Ectodermal cell (in vitro differentiated cells): ENCODE measurements at regions not wholly inside any gene's neighbourhood (a gene's known extent, or its start where the extent isn't known, plus 50 kb on each side); places are given as distances from the start of the nearest gene placed in this dataset.

Source experiments
- H3K27ac ChIP-seq: 2 replicates; pipeline ENCODE4 v1.7.0; 2013; ENCODE audit warnings: mild to moderate bottlenecking, low read depth, low read length; ENCODE audit not compliant: insufficient read depth, poor library complexity, severe bottlenecking
- H3K27me3 ChIP-seq: 2 replicates; pipeline ENCODE4 v1.7.0; 2013; ENCODE audit warnings: mild to moderate bottlenecking, low read length; ENCODE audit not compliant: insufficient read depth, control insufficient read depth, poor library complexity, severe bottlenecking
- H3K36me3 ChIP-seq: one replicate; pipeline ENCODE4 v1.7.0; 2013; ENCODE audit warnings: low read length; ENCODE audit not compliant: control insufficient read depth, insufficient read depth
- H3K4me1 ChIP-seq: one replicate; pipeline ENCODE4 v1.7.0; 2013; ENCODE audit warnings: low read length; ENCODE audit not compliant: control insufficient read depth, insufficient read depth
- H3K4me3 ChIP-seq: 2 replicates; pipeline ENCODE4 v1.7.0; 2013; ENCODE audit warnings: low read depth, low read length, control low read depth; ENCODE audit not compliant: insufficient read depth
- H3K9me3 ChIP-seq: 2 replicates; pipeline ENCODE4 v1.7.0; 2013; ENCODE audit warnings: mild to moderate bottlenecking, low read length, moderate library complexity; ENCODE audit not compliant: control insufficient read depth
- WGBS, 2 experiments: methylation state at CpG; one replicate each; pipeline ENCODE4 v1.1.7; 2013; ENCODE audit warnings: missing lambda C conversion rate in 2 of 2; 5-methylcytosine and 5-hydroxymethylcytosine counted together

DNA sequence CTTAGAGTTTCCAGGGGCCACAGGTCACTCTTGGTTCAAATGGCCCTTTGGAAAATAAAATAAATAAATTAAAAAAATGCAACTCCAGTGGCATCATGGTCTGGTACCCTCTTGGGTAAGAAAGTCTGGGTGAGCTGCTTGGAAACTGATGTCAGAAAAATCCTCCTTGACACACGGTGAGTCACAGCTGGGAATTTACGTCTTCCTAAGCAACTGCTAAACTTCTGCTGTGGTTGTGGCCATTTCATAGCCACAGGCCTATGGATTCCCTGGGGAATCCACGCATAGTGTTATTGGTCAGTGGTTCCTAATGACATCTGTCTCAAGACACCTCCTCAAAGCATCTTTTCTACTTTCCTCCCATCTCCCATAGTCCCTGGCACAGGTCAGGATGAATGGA lies 220.8 kb downstream of the COG6 start:
- Histone ChIP-seq H3K27ac (no peak overlapping the region), H3K4me1 (no peaks in the 10 kb centered on the region), H3K27me3 (no peaks in the 10 kb centered on the region), H3K9me3 (no peaks in the 10 kb centered on the region), H3K4me3 (no peak overlapping the region), H3K36me3 (no peaks in the 10 kb centered on the region)
- 91 to 95% methylated on average over 3 of the region's 3 CpGs for WGBS, 2 experiments

GRCh38 chr13:39877134-39877533 lies 221.7 kb downstream of the COG6 start:
- Histone ChIP-seq H3K36me3 (no peaks in the 10 kb centered on the region), H3K4me3 (no peak overlapping the region), H3K4me1 (no peaks in the 10 kb centered on the region), H3K9me3 (no peaks in the 10 kb centered on the region), H3K27me3 (no peaks in the 10 kb centered on the region), H3K27ac (no peak overlapping the region)
- 95 to 98% methylated on average over 5 of the region's 5 CpGs for WGBS, 2 experiments

DNA sequence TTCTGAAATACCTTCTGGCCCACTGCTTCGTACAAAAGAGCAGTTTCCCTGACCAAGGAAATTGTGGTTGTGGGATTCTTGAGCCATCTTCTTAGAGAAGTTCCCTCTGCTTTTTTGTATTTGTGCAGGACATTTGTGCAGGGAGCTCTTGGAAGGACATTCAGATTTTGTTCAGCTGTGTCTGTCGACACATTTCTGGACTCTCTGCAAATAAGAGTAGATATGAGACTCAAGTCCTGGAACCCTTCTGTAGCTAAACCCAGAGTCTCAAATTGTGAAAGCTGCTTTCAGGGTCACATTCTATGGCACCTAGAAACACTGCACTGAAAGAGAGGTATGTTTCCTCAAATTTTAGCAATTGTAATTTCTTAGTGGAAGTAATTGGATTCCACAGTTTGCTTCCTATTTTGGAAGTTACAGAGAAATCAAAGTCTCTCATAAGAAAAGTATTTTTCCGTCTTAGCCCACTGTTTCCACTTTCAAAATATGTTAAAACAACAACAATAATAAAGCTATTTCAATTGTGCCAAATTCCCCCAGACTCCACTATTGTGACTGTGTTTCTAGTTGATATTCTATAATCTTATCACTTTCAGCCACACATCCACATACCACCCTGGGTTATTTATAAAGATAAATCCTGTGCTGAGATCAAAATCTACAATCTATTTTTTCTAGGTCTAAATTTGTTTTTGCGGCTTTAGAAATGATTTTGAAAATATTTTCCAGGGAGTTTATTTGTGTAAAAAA lies 224.0 kb downstream of the COG6 start:
- H3K4me3 ChIP-seq: no peak overlapping the region
- H3K9me3 ChIP-seq: no peaks in the 10 kb centered on the region
- H3K27me3 ChIP-seq: no peaks in the 10 kb centered on the region
- no peak overlapping the region for H3K27ac ChIP-seq
- WGBS, 2 experiments: 92 to 97% methylated on average over 4 of the region's 4 CpGs
- no peaks in the 10 kb centered on the region for H3K4me1 ChIP-seq
- H3K36me3 ChIP-seq: no peaks in the 10 kb centered on the region

DNA sequence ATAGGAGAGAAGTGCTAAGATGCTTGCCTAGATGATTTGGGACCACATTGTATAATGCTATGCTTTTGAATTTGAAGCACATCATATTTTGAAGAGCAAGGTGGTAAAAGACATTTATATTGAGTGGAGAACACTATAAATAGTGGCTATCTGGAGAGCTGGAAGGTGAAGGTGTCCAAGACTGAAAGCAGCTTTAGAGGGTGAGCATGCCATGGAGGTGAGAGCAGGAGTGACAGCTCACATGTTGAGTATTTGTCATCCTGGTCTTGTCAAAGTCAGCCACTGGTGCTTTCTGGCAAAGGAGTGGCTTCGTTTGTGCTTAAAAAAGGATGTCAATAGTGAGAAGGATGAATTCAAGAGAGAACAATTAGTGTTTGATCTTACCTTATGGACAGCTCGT lies 225.9 kb downstream of the COG6 start:
- H3K4me3 ChIP-seq: no peak overlapping the region
- H3K36me3 ChIP-seq: no peaks in the 10 kb centered on the region
- H3K9me3 ChIP-seq: no peaks in the 10 kb centered on the region
- no peaks in the 10 kb centered on the region for H3K4me1 ChIP-seq
- H3K27ac ChIP-seq: no peak overlapping the region
- H3K27me3 ChIP-seq: no peaks in the 10 kb centered on the region
- whole genome bisulfite sequencing, 2 experiments: 42 to 44% methylated on average over 2 of the region's 2 CpGs

- H3K27me3 ChIP-seq: no peaks in the 10 kb centered on the region
- no peak overlapping the region for H3K4me3 ChIP-seq
- H3K36me3 ChIP-seq: no peaks in the 10 kb centered on the region
- H3K27ac ChIP-seq: no peak overlapping the region
- no peaks in the 10 kb centered on the region for H3K4me1 ChIP-seq
- H3K9me3 ChIP-seq: no peaks in the 10 kb centered on the region
- 88 to 91% methylated on average over 1 of the region's 1 CpG for WGBS, 2 experiments
Observed at GRCh38 chr13:39881887-39882286, 226.4 kb downstream of the COG6 start.

- no peak overlapping the region for H3K4me3 ChIP-seq
- no peaks in the 10 kb centered on the region for H3K36me3 ChIP-seq
- no peaks in the 10 kb centered on the region for H3K4me1 ChIP-seq
- H3K9me3 ChIP-seq: no peaks in the 10 kb centered on the region
- 25% methylated on average over 1 of the region's 1 CpG; no CpG with 5 or more reads in 1 of the 2 experiments for WGBS, 2 experiments
- no peak overlapping the region for H3K27ac ChIP-seq
- no peaks in the 10 kb centered on the region for H3K27me3 ChIP-seq
Observed at GRCh38 chr13:39884166-39884565, 228.7 kb downstream of the COG6 start.

GRCh38 chr13:39886336-39886735 lies 230.9 kb downstream of the COG6 start:
- Histone ChIP-seq H3K36me3 (no peaks in the 10 kb centered on the region), H3K4me1 (no peaks in the 10 kb centered on the region), H3K9me3 (no peaks in the 10 kb centered on the region), H3K27me3 (no peaks in the 10 kb centered on the region), H3K27ac (no peak overlapping the region), H3K4me3 (no peak overlapping the region)

DNA sequence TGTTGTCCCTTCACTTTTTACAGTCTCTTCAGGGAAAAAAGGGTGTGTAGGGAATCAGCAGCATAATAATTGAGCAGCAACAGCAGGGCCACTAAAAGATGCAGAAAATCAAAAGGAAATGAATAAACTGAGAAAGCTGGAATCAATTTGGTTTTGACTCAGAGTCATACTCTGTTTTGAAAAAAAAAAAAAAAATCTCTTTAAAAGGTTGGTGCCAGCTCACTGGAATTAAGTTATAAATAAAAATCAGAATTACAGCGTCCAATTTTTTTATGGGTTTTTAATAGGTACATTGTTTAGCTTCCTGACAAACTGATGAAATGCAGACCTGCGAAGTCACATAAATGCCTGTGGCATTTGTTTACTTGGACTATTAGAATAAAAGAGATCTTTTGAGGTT lies 231.9 kb downstream of the COG6 start:
- H3K4me1 ChIP-seq: no peaks in the 10 kb centered on the region
- no peaks in the 10 kb centered on the region for H3K9me3 ChIP-seq
- H3K27me3 ChIP-seq: no peaks in the 10 kb centered on the region
- 97 to 98% methylated on average over 2 of the region's 2 CpGs for WGBS, 2 experiments
- H3K4me3 ChIP-seq: no peak overlapping the region
- no peak overlapping the region for H3K27ac ChIP-seq
- no peaks in the 10 kb centered on the region for H3K36me3 ChIP-seq

DNA sequence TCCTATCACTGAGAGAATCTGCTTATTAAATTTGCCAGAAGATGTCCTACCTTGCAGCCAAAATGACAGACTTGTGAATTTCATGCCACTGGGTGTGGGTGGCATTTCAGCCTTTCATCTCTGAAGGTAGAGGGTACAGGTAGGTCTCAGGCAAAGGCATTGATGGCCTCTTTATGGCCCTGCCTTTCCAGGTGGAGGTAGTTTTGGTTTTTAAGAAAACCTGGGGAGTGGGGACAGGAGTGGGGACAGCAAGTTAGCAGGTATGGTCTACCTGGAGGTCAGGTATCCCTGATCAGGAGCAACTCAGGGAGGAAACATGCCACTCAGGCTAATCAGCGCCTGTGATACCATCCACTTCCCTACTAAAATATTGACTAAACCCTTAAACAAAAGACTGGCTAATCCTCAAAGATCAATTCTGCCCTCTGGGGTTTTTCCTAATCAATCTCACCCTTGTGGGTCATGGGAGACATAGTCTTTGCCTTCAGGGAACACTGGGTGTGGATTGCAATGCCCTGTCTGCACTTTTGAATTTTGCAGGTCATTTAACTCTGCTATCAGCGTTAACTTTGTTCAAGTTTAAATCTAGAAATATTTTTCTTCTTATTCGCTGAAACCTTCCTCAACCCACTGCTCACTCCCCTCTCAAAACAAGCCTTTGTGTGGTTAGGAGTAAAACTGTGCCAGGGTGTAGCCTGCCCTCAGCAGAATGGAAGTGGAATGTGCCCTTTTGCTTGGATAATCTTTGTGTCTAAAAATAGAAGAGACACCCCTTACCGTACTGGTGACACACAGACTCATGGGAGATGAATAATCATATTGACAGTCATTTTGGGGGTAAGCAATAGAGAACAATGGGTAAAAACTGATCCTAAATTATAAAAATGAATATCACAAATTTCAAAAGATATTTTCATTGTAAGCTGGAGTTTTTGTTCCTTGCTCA lies 233.7 kb downstream of the COG6 start:
- no peaks in the 10 kb centered on the region for H3K9me3 ChIP-seq
- H3K27me3 ChIP-seq: no peaks in the 10 kb centered on the region
- no peak overlapping the region for H3K27ac ChIP-seq
- no peaks in the 10 kb centered on the region for H3K4me1 ChIP-seq
- WGBS, 2 experiments: 96% methylated on average over 3 to 4 of the region's 4 CpGs
- no peak overlapping the region for H3K4me3 ChIP-seq
- H3K36me3 ChIP-seq: no peaks in the 10 kb centered on the region

DNA sequence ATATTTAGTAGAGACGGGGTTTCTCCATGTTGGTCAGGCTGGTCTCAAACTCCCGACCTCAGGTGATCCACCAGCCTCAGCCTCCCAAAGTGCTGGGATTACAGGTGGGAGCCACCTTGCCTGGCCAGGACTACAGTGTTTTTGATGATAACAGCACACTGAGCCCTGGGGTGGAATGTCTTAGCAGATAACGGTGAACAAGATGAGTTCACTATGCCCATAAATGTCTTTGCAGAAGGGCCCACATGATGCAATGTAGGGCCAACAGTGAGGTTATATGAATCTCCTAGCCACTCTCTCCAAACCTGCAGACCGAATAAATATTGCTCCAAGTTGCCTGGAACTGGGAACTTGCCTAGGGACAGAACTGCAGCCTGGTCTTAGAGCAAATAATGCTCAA lies 235.1 kb downstream of the COG6 start:
- WGBS, 2 experiments: 92 to 93% methylated on average over 4 of the region's 4 CpGs
- no peaks in the 10 kb centered on the region for H3K27me3 ChIP-seq
- H3K27ac ChIP-seq: no peak overlapping the region
- no peaks in the 10 kb centered on the region for H3K36me3 ChIP-seq
- H3K4me3 ChIP-seq: no peak overlapping the region
- no peaks in the 10 kb centered on the region for H3K9me3 ChIP-seq
- H3K4me1 ChIP-seq: no peaks in the 10 kb centered on the region
